ENCODE measurements at regions not wholly inside any gene's neighbourhood (a gene's known extent, or its start where the extent isn't known, plus 50 kb on each side); places are given as distances from the start of the nearest gene placed in this dataset.

GRCh38 chr10:133035952-133036351 is 51.8 kb upstream of the ADGRA1 start:
- DNase-seq (ENCODE audit: low read depth in 2 of 2) = no peak

GRCh38 chr10:133034762-133035161 is 53.0 kb upstream of the ADGRA1 start:
- no peak for DNase-seq (ENCODE audit: low read depth in 2 of 2)

DNA sequence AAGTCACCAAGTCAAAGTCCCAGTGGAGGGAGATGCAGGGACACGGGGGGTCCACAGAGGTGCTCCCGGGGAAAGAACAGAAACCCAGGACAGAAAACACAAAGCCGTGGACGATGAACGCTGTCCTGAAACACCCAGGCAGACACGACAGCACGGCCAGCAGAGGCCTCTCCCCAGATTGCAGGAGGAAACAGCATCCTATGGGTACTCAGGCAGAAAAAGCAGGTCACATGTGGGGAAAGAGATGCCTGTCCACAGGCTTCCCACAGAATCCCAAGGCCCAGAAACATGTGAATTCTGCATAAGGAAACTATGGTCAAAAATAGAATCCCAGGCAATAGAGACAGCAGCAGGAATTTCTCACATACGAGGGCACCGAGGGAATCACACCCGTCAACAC is 53.6 kb upstream of the ADGRA1 start:
- DNase-seq (ENCODE audit: low read depth in 2 of 2) = no peak

GRCh38 chr10:133033742-133034048 is 54.0 kb upstream of the ADGRA1 start:
- no peak for DNase-seq (ENCODE audit: low read depth in 2 of 2)

DNA sequence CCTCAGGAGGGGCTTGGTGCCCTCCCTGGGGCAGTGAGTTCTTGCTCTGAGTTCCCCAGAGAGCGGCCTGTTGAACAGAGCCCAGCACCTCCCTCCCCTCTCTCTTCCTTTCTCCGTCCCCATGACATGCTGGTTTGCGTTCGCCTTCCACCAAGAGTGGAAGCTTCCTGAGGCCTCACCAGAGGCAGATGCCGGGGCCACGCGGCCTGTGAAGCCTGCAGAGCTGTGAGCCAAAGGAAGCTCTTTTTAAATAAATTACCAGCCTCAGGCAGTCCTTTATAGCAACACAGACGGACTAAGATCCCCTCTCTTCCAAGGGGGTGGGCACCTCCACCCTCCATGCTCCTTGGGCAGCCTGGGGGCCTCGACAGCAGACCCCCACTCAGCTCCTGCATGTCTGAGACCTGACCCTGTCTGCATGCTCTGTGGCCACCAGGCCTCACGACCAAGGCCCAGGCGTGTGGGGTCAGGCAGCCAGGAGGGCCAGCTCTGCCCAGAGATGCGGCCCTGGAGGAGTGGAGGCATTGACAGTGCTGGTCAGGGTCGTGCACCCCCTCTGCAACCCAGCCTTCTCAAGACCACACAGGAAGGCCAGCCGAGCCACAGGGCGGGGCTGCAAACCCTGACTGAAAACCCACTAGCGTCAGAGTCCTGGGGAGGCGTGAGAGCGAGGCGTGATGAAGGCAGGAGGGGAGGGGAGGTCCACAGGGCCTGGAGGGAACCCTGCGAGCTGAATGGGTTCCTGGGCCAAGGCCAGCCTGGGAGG is 54.6 kb upstream of the ADGRA1 start:
- no peak for DNase-seq (ENCODE audit: low read depth in 2 of 2)

DNA sequence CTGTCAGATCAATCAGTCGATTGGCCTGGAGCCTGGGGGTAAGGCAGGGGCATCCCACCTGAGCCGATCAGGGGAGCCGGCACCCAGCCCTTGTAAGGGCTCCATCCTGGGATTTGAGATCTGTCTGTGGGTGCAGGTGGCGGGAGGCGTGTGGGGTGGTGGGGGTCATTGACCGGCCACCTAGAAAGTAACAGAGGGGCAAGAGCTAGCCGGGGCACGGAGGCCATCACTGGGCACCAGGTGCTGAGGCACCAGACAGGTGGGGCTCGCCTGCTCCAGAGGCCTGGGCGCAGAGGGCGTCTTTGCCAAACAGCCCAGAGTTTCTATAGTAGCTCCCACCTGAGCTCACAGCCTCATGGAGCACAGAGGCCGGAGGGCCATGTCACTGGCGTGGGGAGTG is 55.5 kb upstream of the ADGRA1 start:
- no peak for DNase-seq (ENCODE audit: low read depth in 2 of 2)

DNA sequence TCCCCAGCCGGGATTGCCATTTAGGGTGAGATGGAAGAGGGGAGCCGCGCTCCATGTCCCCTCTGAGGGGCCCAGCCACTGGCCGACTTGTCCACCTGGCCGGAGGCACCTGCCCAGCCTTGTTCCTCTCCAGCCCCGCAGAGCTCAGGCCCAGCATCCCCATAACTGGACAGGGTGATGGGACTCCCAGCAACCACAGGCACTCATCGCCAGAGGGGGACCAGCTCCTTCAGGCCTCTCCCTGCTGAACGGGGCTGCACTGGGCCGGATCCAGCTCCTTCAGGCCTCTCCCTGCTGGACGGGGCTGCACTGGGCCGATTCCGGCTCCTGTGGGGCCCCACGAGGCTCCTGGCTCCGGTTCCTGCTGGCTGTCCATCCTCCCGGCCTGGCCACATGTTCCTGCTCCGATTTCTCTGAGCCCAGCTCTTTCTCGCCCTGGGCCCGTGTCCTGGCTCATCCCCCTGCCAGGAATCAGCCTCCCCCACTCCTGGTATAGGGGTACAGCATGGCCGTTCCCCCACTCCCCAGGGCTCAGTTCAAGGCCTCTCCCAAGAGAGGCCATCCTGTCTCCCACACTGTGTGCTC is 56.1 kb upstream of the ADGRA1 start:
- DNase-seq (ENCODE audit: low read depth in 2 of 2) = no peak

- DNase-seq (ENCODE audit: low read depth in 2 of 2) = no peak
These were observed 56.9 kb upstream of the ADGRA1 start for GRCh38 chr10:133030781-133031180.

DNA sequence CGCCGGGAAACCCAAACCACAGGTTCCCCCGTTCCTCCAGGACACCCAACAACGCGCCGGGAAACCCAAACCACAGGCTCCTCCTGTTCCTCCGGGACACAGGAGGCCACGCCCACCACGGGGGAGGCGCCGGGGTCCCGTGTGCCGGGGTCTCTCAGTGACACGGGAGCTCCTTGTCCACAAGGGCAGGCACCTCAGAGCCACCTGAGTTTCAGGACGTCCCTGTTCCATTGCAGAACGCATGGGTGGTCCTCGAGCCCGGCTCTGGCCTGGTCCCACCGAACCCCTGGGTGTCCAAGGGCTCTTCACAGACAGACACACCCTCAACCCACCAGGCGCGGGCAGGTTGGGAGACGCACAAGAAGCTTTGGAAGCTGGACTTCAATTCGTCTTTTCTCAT is 57.6 kb upstream of the ADGRA1 start:
- DNase-seq (ENCODE audit: low read depth in 2 of 2) = no peak

- no peak for DNase-seq (ENCODE audit: low read depth in 2 of 2)
These were observed 58.8 kb upstream of the ADGRA1 start for GRCh38 chr10:133028956-133029355.

DNA sequence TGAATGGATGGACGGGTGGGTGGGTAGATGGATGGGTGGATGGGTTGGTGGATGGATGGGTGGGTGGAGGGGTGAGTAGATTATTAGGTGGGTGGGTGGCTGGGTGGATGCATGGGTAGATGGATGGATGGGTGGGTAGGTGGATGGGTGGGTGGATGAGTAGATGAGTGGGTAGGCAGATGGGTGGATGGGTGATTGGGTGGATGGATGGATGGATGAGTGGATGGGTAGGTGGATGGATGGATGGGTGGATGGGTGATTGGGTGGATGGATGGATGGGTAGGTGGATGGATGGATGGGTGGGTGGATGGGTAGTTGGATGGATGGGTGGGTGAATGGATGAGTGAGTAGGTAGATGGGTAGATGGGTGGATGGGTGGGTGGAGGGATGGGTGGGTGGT is 59.6 kb upstream of the ADGRA1 start:
- no peak for DNase-seq (ENCODE audit: low read depth in 2 of 2)

- DNase-seq (ENCODE audit: low read depth in 2 of 2) = no peak
These were observed 60.2 kb upstream of the ADGRA1 start for GRCh38 chr10:133027482-133027881.

GRCh38 chr10:133026726-133027395 is 60.9 kb upstream of the ADGRA1 start:
- no peak for DNase-seq (ENCODE audit: low read depth in 2 of 2)

GRCh38 chr10:133026171-133026570 is 61.6 kb upstream of the ADGRA1 start:
- no peak for DNase-seq (ENCODE audit: low read depth in 2 of 2)

DNA sequence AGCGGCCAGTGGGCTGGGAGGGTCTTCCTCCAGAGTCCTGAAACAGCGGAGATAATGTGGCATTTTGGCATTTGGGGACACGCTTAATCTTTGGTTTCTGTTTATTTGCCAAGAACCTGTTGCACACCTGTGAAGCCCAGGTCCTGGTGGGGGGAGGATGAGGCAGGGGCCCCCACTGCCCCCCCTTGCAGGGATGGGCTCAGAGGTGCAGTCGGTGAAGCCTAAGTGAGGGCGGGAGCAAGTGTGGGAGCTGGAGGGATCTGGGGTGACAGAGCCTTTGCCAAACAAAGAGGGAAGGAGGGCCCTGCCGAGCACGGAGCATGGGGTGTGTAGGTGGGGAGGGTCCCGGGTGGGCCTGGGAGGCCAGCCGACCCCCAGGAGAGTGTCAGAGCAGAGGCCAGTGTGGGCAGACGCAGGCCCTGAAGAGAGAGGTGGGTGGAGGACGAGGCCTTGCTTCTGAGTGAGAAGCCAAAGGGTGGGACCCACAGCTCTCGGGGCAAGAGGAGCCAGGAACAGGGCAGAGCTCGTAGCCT is 62.1 kb upstream of the ADGRA1 start:
- no peak for DNase-seq (ENCODE audit: low read depth in 2 of 2)

DNA sequence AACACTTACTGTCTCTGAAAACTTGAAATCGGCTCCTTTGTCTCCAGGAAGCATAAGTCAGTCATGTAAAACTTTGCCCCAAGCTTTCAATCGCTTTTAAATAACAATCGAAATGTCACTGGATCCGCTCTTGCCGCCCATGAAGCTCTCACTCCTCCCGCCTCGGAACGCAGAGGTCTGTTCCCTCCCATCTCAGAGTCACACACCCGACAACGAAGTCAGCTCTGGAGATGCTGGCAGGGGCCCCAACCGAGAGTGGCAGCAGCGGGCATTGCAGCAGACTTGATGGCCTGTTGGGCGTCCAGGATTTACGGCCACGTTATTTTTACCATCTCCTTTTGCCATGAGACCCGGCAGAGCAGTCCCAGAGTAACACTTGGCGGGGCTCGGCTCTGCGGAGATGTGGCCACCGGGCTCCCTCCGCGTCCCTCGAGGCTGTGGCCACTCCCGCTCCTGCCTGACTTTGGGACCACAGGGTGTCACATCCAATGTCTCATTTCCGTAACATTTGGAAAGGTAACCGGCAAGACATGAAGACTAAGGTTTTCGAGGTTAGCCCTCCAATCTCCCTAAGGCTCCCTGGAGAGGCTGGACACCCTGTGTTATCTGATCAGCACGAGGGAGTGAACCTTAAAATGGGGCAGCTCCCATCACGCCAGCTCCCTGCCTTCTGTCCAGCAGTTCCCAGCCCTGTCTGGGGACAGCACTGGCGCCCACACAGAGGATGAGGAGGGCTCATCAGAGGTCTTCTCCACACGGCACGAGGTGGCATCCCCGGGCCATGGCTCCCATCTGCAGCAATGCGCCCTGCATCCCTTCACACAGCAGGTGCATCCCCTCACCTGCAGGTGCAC is 62.8 kb upstream of the ADGRA1 start:
- DNase-seq (ENCODE audit: low read depth in 2 of 2) = no peak

GRCh38 chr10:133023216-133023843 is 64.4 kb upstream of the ADGRA1 start:
- DNase-seq (ENCODE audit: low read depth in 2 of 2) = no peak

DNA sequence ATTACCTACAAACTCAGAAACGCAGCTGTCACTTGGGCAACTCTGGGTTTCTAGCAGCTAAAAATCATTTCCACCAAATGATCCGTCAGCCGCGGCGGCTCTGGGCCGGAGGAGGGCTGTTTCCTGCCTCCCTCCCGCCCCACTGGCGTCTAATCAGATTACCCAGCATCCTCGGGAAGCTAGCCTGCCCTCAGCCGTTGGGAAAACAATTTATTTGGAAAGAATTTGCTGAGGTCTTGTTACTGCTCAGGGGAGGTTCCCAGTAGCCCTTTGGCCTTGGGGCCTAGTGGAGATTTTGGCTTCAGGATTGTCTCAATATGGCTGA is 65.0 kb upstream of the ADGRA1 start:
- DNase-seq (ENCODE audit: low read depth in 2 of 2) = peak in 1 of 2 donors; percentile 6

DNA sequence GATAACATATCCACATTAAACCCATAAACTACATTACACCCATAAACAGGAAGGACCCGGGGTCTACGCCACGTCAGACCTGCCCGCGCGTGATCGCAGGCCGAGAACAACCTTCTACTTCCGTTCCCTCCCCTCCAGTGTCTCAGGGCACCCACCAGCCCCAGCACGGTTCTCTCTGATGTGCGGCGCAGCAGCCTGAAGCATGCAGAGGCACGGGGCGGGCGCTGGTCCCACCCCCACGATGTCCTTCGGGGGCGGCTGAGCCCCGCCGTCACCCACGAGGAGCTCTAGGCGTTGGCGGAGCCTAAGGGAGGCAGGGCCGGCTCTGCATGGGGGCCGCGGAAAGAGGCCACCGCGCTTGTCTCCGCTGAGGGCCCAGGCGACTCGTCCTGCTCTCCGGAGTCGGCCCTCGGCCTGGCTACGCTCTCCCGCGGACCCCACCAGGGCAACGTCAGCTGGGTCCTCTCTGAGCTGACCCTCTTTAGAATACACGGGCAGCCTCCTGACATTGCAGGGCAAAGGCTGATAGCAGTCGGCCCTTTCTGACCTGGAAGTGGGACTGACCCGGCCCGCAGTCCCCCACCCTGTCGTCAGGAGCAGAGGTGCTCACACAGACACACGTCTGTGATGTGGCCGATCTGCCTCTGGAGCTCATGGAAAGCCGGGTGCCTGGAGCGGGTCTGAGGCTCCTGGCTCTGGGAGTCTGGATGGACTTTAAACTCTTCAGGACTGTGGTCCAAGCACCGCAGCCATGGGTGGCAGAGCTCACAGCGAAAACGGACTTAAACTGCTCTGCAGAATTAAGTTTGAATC is 65.6 kb upstream of the ADGRA1 start:
- no peak for DNase-seq (ENCODE audit: low read depth in 2 of 2)

DNA sequence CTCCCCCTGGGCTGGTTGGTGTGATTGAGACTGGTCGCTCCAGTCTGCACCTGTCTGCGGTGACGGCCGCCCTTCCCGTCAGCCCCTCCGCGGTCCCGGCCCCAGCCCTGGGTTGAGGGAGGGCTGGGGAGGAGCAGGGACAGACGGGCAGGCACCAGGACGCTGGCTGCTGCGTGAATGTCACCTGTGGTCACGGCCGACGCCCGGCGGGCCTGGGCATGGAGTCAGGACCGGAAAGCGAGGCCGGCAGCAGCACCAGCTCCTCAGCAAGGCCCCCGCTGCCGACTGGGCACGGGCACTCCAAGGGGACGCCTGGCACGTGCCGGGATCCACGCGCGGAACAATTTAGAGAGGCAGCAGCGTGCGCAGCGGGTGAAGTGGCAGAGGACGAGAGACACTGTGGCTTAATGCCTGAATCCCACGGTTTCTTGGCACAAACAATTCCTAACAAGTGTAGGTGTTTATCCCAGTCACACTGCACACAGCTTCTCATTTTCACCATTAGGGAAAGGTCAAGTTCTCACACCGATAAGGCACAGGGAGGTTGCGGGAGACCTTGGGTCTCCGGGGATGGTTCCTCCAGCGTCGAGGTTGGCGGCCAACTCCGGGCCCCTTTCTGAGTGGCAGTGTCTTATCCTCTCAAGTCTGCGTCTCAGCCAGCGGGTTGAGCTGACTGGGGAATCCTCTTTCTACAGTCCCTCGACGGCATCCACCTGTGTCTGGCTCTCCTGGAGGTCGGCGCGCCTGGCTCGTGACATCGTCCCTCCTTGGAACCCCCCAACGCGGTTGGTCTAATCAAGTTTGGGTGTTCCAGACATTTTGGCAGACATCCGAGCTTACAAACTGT is 66.4 kb upstream of the ADGRA1 start:
- DNase-seq (ENCODE audit: low read depth in 2 of 2) = no peak

All from dermis microvascular lymphatic vessel endothelial cell (primary cell).